ENCODE measurements at regions not wholly inside any gene's neighbourhood (a gene's known extent, or its start where the extent isn't known, plus 50 kb on each side); places are given as distances from the start of the nearest gene placed in this dataset.
"Not testable (repeated sequence)": the region's sequence is repeated elsewhere in the genome, so short reads cannot be mapped to it uniquely, and the experiment has no call there.

GRCh38 chr16:87150681-87151280 lies 166.4 kb downstream of the C16orf95 start:
- DNase-seq: no peak

DNA sequence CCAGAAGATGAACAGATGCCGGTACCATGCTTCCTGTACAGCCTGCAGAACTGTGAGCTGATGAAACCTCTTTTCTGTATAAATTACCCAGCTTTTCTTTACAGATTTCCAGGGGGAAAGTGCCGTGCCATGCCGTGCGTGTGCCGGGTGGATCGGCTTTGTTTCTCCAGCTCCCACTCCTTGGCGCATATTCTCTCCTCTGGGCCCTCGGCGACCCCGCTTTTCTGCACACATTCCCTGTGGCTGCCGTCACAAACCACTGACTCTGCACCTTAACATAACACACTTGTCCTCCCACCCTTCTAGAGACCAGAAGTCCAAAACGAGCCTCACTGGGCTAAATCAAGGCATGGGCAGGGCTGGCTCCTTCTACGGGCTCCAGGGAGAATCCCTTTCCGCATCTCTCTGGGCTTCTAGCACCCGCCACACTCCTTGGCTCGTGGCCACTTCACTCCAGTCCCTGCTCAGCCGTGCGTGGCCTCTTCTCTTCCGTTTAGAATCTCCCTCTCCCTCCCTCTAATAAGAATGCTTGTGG lies 164.9 kb downstream of the C16orf95 start:
- DNase-seq: no peak

DNA sequence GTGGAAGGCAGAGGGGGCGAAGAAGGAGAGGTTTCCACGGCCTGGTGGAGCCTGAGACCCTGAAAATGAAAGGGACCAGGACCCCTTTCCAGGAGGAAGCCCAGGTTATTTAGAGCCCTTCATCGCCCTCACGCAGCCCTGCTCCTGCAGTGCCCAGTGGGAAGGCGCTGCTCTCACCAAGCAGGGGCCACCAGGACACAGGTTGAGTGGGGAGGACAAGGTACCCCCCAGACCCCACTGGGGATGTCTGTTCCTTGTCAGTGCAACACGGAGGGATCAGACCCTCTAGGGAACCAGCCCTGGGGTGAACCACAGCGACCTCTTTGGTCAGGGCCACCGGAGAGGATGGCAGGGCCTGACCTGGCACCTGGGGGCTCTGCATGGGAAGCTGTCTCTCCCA lies 163.9 kb downstream of the C16orf95 start:
- no peak for DNase-seq

- DNase-seq: not testable (repeated sequence)
These were observed 161.9 kb downstream of the C16orf95 start for GRCh38 chr16:87155315-87155714.

DNA sequence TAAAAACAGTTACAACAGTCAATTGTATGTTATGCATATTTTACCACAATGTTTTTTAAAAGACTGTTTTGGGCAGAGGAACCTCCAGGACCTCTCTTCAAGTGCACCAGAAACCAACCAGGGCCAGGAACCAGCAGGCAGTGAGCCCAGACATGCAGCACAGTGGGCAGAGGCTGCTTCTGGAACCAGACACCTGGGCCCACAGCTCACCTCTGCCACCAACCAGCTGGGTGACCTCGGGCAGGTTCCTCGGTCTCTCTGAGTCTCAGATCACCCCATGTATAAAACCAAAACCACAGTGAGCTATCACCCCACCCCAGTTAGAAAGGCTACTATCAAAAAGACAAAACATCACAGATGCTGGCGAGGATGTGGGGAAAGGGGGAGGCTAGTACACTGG lies 161.0 kb downstream of the C16orf95 start:
- no peak for DNase-seq

DNA sequence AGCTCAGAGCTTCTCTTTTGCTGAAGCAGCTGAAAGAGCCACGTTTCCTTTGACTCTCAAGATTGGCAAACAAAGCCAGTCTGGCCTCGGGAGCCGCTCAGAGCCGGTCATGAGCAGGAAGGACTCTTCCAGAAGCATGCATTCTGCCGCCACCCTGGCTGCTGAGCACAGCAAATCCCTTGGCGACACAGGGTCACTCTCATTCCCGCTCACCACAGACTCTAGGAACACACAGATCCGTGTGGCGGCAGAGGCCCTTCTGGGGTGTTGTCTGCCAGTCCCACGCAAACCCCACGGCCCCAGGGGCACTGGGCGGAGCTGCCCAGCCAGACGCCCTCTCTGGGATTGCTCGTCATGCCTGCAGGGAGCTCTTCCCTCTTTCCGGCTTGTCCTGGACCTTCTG lies 157.0 kb downstream of the C16orf95 start:
- DNase-seq: no peak

DNA sequence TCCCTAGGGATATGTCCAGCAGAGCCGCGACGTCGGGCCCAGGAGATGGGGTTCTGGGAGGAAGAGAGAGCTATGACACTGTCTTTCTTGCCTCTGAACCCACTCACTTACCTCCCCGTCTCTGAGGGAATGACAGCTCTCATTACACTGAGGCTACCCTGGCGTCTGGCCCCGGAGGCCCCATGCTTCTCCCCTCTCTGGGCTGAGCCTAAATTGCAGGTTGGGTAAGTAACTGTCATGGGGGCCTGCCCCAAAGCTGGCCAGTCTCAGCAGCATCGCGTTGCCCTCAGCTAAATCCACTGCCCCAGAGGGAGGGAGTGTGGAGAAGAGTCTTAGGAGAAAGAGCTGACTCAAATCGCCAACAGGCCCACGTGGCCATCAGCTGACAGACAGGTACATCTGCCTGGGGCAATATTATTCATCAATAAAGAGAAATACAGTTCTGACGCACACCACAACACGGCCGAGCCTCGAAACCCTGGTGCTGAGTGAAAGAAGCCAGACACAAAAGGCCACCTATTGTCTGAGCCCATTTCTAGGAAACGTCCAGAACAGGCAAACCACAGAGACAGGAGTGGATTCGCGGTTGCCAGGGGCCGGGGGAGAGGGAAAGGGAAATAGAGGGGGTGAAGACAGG lies 156.4 kb downstream of the C16orf95 start:
- no peak for DNase-seq

DNA sequence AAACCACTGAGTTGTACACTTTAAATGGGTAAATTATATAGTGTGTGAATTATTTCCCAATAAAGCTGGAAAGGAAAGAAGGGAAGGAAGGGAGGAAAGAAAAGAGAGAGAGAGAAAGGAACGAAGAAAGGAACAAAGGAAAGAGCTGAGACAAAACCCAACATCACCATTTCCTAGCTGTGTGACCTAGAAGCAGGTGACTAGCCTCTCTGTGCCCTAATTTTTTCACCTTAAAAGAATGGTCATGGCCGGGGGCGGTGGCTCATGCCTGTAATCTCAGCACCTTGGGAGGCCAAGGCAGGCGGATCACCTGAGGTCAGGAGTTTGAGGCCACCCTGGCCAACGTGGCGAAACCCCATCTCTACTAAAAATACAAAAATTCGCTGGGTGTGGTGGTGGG lies 155.8 kb downstream of the C16orf95 start:
- not testable (repeated sequence) for DNase-seq

- no peak for DNase-seq
These were observed 155.1 kb downstream of the C16orf95 start for GRCh38 chr16:87161822-87162676.

DNA sequence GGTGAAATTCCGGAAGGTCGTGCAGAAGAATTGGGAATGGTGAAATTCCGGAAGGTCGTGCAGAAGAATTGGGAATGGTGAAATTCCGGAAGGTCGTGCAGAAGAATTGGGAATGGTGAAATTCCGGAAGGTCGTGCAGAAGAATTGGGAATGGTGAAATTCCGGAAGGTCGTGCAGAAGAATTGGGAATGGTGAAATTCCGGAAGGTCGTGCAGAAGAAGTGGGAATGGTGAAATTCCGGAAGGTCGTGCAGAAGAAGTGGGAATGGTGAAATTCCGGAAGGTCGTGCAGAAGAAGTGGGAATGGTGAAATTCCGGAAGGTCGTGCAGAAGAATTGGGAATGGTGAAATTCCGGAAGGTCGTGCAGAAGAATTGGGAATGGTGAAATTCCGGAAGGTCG lies 154.4 kb downstream of the C16orf95 start:
- DNase-seq: not testable (repeated sequence)

GRCh38 chr16:87163637-87164036 lies 153.6 kb downstream of the C16orf95 start:
- DNase-seq: no peak

- no peak for DNase-seq
These were observed 152.0 kb downstream of the C16orf95 start for GRCh38 chr16:87165151-87165550.

DNA sequence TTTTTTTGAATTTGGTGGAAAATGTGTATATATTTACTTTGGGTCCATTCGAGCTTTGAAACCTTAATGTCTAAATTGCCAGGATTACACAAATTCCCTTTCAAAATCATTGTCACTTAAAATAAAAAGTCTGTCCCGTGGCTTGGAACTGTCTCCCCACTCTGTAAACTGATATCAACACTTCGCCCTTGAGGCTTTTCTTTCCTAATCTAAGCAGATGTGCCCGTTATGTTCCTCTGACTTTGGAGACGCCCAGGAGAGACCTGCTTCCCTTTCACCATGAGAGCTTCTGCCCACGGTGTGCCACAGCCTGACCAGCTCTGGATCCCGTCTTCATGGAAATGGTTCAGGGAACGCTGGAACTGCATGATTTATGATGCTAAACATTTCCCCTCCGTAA lies 151.3 kb downstream of the C16orf95 start:
- no peak for DNase-seq

DNA sequence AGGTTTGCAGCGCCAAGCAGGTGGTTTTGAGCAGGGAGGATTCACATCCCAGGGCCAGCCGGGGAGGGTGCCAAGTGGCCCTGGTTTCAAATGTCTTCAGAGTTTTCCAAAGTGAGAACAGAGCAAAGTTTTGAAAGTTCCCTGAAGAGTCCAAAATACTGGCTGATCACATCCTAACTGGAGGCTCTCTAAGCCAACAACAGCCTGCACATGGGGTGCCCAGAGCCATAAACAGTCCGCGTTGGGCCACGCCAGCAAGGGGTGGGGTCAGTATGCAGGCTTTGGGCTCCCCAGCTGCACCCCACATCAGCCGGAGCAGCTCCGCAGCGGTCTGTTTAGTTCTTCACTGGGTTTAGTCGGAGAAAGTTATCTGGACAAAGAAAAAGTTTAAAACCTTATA lies 150.9 kb downstream of the C16orf95 start:
- no peak for DNase-seq

DNA sequence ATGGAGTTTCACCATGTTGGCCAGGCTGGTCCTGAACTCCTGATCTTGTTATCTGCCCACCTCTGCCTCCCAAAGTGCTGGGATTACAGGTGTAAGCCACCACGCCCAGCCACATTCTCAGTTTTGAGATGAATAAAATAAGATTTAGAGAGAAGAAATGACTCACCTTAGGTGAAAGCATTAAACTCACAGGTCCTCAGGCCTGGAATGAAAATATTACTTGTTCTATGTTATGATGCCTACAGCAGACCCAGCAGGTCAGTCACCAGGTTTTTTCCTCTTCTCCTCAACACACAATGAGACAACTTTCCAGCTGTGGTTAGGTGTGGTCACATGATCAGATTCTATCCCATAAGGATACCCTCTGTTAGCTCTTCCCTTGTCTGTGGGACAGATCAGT lies 150.3 kb downstream of the C16orf95 start:
- no peak for DNase-seq

- DNase-seq: no peak
These were observed 147.6 kb downstream of the C16orf95 start for GRCh38 chr16:87169509-87169995.

DNA sequence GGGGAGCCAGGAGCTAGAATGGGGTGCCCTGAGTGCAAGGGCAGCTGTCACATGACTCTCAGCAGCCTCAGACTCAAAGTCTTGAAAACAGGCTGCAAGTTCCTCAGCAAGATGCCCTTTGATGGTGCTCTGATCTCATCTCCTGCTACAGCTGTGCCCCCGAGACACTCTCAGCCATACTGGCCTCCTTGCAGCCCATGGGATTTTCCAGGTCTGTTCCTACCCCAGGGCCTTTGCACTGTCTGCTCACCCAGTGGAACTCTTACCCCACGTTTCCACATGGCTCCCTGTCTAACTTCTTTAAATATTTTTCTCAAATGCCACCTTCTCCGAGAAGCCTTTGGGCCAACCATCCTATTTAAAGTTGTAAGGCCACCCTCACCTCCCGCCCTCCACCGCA lies 146.9 kb downstream of the C16orf95 start:
- no peak for DNase-seq

- no peak for DNase-seq
These were observed 145.5 kb downstream of the C16orf95 start for GRCh38 chr16:87171723-87172122.

- DNase-seq: no peak
These were observed 144.6 kb downstream of the C16orf95 start for GRCh38 chr16:87172632-87173031.

DNA sequence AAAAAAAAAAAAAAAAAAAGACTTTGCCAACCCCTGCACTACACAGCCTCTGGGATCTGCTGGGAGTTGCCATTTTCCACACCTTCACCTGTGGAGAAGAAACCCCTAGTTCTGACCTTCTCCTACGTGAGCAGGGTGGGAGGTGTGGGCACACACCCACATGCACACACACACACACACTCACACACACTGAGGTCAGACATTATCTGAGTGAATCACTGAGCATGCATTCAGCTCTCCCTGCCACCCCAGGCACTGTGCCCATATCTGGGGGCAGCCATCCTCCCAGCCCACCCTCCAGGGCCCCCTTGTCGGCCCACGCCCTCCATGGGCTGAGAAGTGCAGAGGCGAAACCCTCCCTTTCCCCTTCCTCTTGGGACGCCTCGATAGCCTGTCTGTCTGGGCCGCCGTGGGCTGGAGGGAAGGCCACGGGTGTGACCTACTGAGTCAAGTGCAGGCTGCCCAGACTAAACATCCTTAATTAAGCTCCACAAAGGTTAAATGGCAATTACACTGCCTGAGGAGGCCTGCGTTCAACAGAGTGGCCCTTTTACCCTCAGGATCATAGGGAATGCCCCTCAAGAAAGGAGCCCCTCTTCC lies 143.8 kb downstream of the C16orf95 start:
- DNase-seq: no peak

GRCh38 chr16:87174061-87174460 lies 143.1 kb downstream of the C16orf95 start:
- no peak for DNase-seq

DNA sequence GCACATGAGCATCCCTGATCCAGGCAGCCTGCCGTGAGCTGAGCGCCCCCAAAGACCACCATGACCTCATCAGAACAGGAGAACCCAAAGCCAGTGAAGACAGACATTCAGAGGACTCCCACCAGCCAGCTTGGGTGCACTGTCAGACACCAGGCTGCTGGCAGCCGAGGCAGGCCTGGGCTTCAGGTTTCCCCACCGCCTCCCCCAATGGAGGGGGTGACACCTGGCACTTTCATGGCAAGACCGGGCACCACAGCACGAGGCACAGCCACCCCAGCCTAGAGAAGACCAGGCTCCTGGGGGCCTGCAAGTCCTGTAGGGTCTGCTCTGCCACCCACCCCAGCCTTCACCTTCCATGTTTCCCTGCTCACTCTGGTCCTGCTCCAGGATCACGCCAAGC lies 140.5 kb downstream of the C16orf95 start:
- DNase-seq: no peak

Measured in renal pelvis (tissue), 1 donor.